ENCODE measurements at regions not wholly inside any gene's neighbourhood (a gene's known extent, or its start where the extent isn't known, plus 50 kb on each side); places are given as distances from the start of the nearest gene placed in this dataset.
"Not testable (repeated sequence)": the region's sequence is repeated elsewhere in the genome, so short reads cannot be mapped to it uniquely, and the experiment has no call there.

- no peak for TF ChIP-seq CTCF (IDR thresholded peaks at IDR 0.05; ENCODE audit: borderline replicate concordance, insufficient read depth, low read depth, low read length)
- H3K4me3 ChIP-seq (ENCODE audit: low read depth, low read length): no peak overlapping the region
These were observed 2144.6 kb upstream of the ACO1 start for GRCh38 chr9:30239878-30240277.

- no peak overlapping the region for H3K4me3 ChIP-seq (ENCODE audit: low read depth, low read length)
- no peak for TF ChIP-seq CTCF (IDR thresholded peaks at IDR 0.05; ENCODE audit: borderline replicate concordance, insufficient read depth, low read depth, low read length)
These were observed 2141.0 kb upstream of the ACO1 start for GRCh38 chr9:30243467-30243866.

- no peak overlapping the region for H3K4me3 ChIP-seq (ENCODE audit: low read depth, low read length)
- no peak for TF ChIP-seq CTCF (IDR thresholded peaks at IDR 0.05; ENCODE audit: borderline replicate concordance, insufficient read depth, low read depth, low read length)
These were observed 2139.6 kb upstream of the ACO1 start for GRCh38 chr9:30244877-30245276.

- no peak overlapping the region for H3K4me3 ChIP-seq (ENCODE audit: low read depth, low read length)
- no peak for TF ChIP-seq CTCF (IDR thresholded peaks at IDR 0.05; ENCODE audit: borderline replicate concordance, insufficient read depth, low read depth, low read length)
These were observed 2133.6 kb upstream of the ACO1 start for GRCh38 chr9:30250872-30251271.

- no peak overlapping the region for H3K4me3 ChIP-seq (ENCODE audit: low read depth, low read length)
- no peak for TF ChIP-seq CTCF (IDR thresholded peaks at IDR 0.05; ENCODE audit: borderline replicate concordance, insufficient read depth, low read depth, low read length)
These were observed 2126.3 kb upstream of the ACO1 start for GRCh38 chr9:30258094-30258493.

- H3K4me3 ChIP-seq (ENCODE audit: low read depth, low read length): no peak overlapping the region
- TF ChIP-seq CTCF (IDR thresholded peaks at IDR 0.05; ENCODE audit: borderline replicate concordance, insufficient read depth, low read depth, low read length): no peak
These were observed 2104.1 kb upstream of the ACO1 start for GRCh38 chr9:30280229-30280900.

GRCh38 chr9:30289435-30289834, 2095.0 kb upstream of the ACO1 start:
- no peak for TF ChIP-seq CTCF (IDR thresholded peaks at IDR 0.05; ENCODE audit: borderline replicate concordance, insufficient read depth, low read depth, low read length)
- no peak overlapping the region for H3K4me3 ChIP-seq (ENCODE audit: low read depth, low read length)

- not testable (repeated sequence) for H3K4me3 ChIP-seq (ENCODE audit: low read depth, low read length)
These were observed 2092.4 kb upstream of the ACO1 start for GRCh38 chr9:30292026-30292425.

All from GM12875 (cell line).